BE2C (cell line): ENCODE measurements at regions not wholly inside any gene's neighbourhood (a gene's known extent, or its start where the extent isn't known, plus 50 kb on each side); places are given as distances from the start of the nearest gene placed in this dataset.

Experiments
- DNase-seq: peaks from one replicate; pipeline ENCODE4 v3.0.0-alpha.2; 2020
- H3K27me3 ChIP-seq: fragments of 250-450 bp; sonication (Bioruptor Pico); 2 replicates; pipeline ENCODE4 v1.5.1; 2020; ENCODE audit warnings: mild to moderate bottlenecking
- H3K36me3 ChIP-seq: fragments of 250-450 bp; sonication (Bioruptor Pico); 2 replicates; pipeline ENCODE4 v1.5.1; 2020; ENCODE audit warnings: mild to moderate bottlenecking
- H3K4me1 ChIP-seq: fragments of 250-450 bp; sonication (Bioruptor Pico); 2 replicates; pipeline ENCODE4 v1.5.1; 2020
- H3K4me3 ChIP-seq: 2 replicates; pipeline ENCODE4 v1.5.1; 2011; ENCODE audit warnings: low read depth, low read length
- H3K9me3 ChIP-seq: fragments of 250-450 bp; sonication (Bioruptor Pico); 2 replicates; pipeline ENCODE4 v1.5.1; 2020
- CTCF ChIP-seq: IDR thresholded peaks from 2 replicates; pipeline ENCODE4 v1.5.1; 2012; ENCODE audit warnings: mild to moderate bottlenecking, low read depth, low read length

- Histone ChIP-seq H3K9me3 (no peaks in the 10 kb centered on the region), H3K4me1 (no peaks in the 10 kb centered on the region), H3K4me3 (no peak overlapping the region), H3K36me3 (peaks cover 2% of the 10 kb centered on the region; the same call in 1 of the 2 replicates), H3K27me3 (no peaks in the 10 kb centered on the region)
- no peak for TF ChIP-seq CTCF
- no peak for DNase-seq
Observed at GRCh38 chr4:122305853-122306252, 73.0 kb upstream of the ADAD1 start.

GRCh38 chr4:122309988-122310626 lies 68.7 kb upstream of the ADAD1 start:
- H3K27me3 ChIP-seq, result no peaks in the 10 kb centered on the region
- no peaks in the 10 kb centered on the region; the same call in 1 of the 2 replicates for H3K36me3 ChIP-seq
- no peaks in the 10 kb centered on the region for H3K4me1 ChIP-seq
- no peak for DNase-seq
- no peak overlapping the region for H3K4me3 ChIP-seq
- H3K9me3 ChIP-seq, result no peaks in the 10 kb centered on the region
- peak; percentile 41; the same call in 1 of the 2 replicates for TF ChIP-seq CTCF

GRCh38 chr4:122313006-122313646 lies 65.7 kb upstream of the ADAD1 start:
- no peak for TF ChIP-seq CTCF
- Histone ChIP-seq H3K4me3 (no peak overlapping the region), H3K9me3 (no peaks in the 10 kb centered on the region), H3K4me1 (no peaks in the 10 kb centered on the region), H3K36me3 (no peaks in the 10 kb centered on the region; the same call in 1 of the 2 replicates), H3K27me3 (no peaks in the 10 kb centered on the region)
- DNase-seq, result no peak

GRCh38 chr4:122326908-122327307 lies 51.9 kb upstream of the ADAD1 start:
- Histone ChIP-seq H3K27me3 (no peaks in the 10 kb centered on the region), H3K36me3 (no peaks in the 10 kb centered on the region)
- no peak for TF ChIP-seq CTCF

GRCh38 chr4:122328893-122329292 lies 49.9 kb upstream of the ADAD1 start:
- Histone ChIP-seq H3K27me3 (no peaks in the 10 kb centered on the region), H3K9me3 (no peaks in the 10 kb centered on the region), H3K36me3 (no peaks in the 10 kb centered on the region), H3K4me1 (no peaks in the 10 kb centered on the region), H3K4me3 (no peak overlapping the region)
- DNase-seq, result no peak
- TF ChIP-seq CTCF, result no peak

More at GRCh38 chr4:122326908-122327307, 51.9 kb upstream of the ADAD1 start:
- DNase-seq, result no peak
- Histone ChIP-seq H3K4me3 (no peak overlapping the region), H3K4me1 (no peaks in the 10 kb centered on the region), H3K9me3 (no peaks in the 10 kb centered on the region)
